BJ (cell line): ENCODE measurements at regions not wholly inside any gene's neighbourhood (a gene's known extent, or its start where the extent isn't known, plus 50 kb on each side); places are given as distances from the start of the nearest gene placed in this dataset.

ENCODE experiments used
- CTCF ChIA-PET: fragments of 350-600 bp; formaldehyde crosslinking; extraction: SDS; loops from one replicate; lab custom pipeline; 2021; ENCODE audit warnings: antibody characterized with exemption, inconsistent platforms; lab: Yijun Ruan, JAX
- POLR2A ChIA-PET: fragments of 300-600 bp; sonication (Branson Sonifier 250); formaldehyde crosslinking; extraction: SDS; loops from one replicate; lab custom pipeline; 2021; ENCODE audit warnings: antibody characterized with exemption; lab: Charles Lee
- DNase-seq: peaks from one replicate; pipeline ENCODE4 v3.0.0-alpha.2; 2011; ENCODE audit warnings: low read depth
- H3K27me3 ChIP-seq: 2 replicates; pipeline ENCODE4 v1.6.0; 2011; ENCODE audit warnings: low read length; ENCODE audit not compliant: control insufficient read depth, insufficient read depth
- H3K36me3 ChIP-seq: 2 replicates; pipeline ENCODE4 v1.5.1; 2011; ENCODE audit warnings: low read length; ENCODE audit not compliant: control insufficient read depth, insufficient read depth
- H3K4me3 ChIP-seq: 2 replicates; pipeline ENCODE4 v1.5.1; 2011; ENCODE audit warnings: low read depth, mild to moderate bottlenecking, control low read depth, low read length
- CTCF ChIP-seq: IDR thresholded peaks from 2 replicates; pipeline ENCODE4 v1.5.1; 2011; ENCODE audit warnings: low read depth, mild to moderate bottlenecking, control low read depth, inconsistent platforms, low read length, moderate library complexity; ENCODE audit not compliant: insufficient read depth

- DNase-seq: no peak
- ChIA-PET CTCF (no interaction called here), POLR2A (no interaction called here)
- Histone ChIP-seq H3K27me3 (no peaks in the 10 kb centered on the region), H3K36me3 (no peaks in the 10 kb centered on the region), H3K4me3 (no peak overlapping the region)
- no peak for TF ChIP-seq CTCF
Observed at GRCh38 chr13:59276436-59276835, 887.3 kb downstream of the DIAPH3 start.

GRCh38 chr13:59277106-59277505 lies 886.6 kb downstream of the DIAPH3 start:
- TF ChIP-seq CTCF: no peak
- DNase-seq: no peak
- CTCF ChIA-PET: no interaction called here
- POLR2A ChIA-PET: no interaction called here
- Histone ChIP-seq H3K36me3 (no peaks in the 10 kb centered on the region), H3K27me3 (no peaks in the 10 kb centered on the region), H3K4me3 (no peak overlapping the region)

GRCh38 chr13:59279028-59279427 lies 884.7 kb downstream of the DIAPH3 start:
- Histone ChIP-seq H3K27me3 (no peaks in the 10 kb centered on the region), H3K36me3 (no peaks in the 10 kb centered on the region), H3K4me3 (no peak overlapping the region)
- POLR2A ChIA-PET: no interaction called here
- CTCF ChIA-PET: interaction anchor here (1.7 kb wide), 1 partner anchor 10 kb away, joined by 3 read pairs; no protein-coding TSS in a partner anchor
- no peak for DNase-seq
- no peak for TF ChIP-seq CTCF

- ChIA-PET POLR2A (no interaction called here), CTCF (interaction anchor here (1.7 kb wide), 1 partner anchor 10 kb away, joined by 3 read pairs; no protein-coding TSS in a partner anchor)
- Histone ChIP-seq H3K36me3 (no peaks in the 10 kb centered on the region), H3K4me3 (no peak overlapping the region), H3K27me3 (no peaks in the 10 kb centered on the region)
- DNase-seq: no peak
- TF ChIP-seq CTCF: no peak
Observed at GRCh38 chr13:59279576-59279975, 884.2 kb downstream of the DIAPH3 start.

GRCh38 chr13:59280297-59280696 lies 883.4 kb downstream of the DIAPH3 start:
- H3K27me3 ChIP-seq: no peaks in the 10 kb centered on the region
- DNase-seq: no peak
- CTCF ChIA-PET: interaction anchor here (1.7 kb wide), 1 partner anchor 11 kb away, joined by 3 read pairs; no protein-coding TSS in a partner anchor
- no peak overlapping the region for H3K4me3 ChIP-seq
- TF ChIP-seq CTCF: no peak
- H3K36me3 ChIP-seq: no peaks in the 10 kb centered on the region
- POLR2A ChIA-PET: no interaction called here
